ENCODE measurements at regions not wholly inside any gene's neighbourhood (a gene's known extent, or its start where the extent isn't known, plus 50 kb on each side); places are given as distances from the start of the nearest gene placed in this dataset.
A peak's percentile ranks its signal among the peaks of the same experiment; 100 is the strongest.

- Histone ChIP-seq H3K36me3 (no peaks in the 10 kb centered on the region), H3K9me3 (no peaks in the 10 kb centered on the region), H3K27ac (no peak overlapping the region), H3K4me1 (peaks cover 6 to 11% of the 10 kb centered on the region in 2 donors), H3K27me3 (no peaks in the 10 kb centered on the region), H3K4me3 (no peak overlapping the region)
- DNase-seq (no peak), ATAC-seq (no peak)
- TF ChIP-seq CTCF (IDR thresholded peaks at IDR 0.05 in 4 of 5, conservative IDR thresholded peaks at IDR 0.05 in 1 of 5) (no peak), POLR2A (IDR thresholded peaks at IDR 0.05) (no peak)
- in situ Hi-C loops (cut with MboI; ENCODE audit: low sequenced_read_pairs in 4 of 4) = no loop called here
- intact Hi-C loops (cut with DNase I; ENCODE audit: low total_unique reads) = no loop called here
These were observed 53.1 kb upstream of the BCO1 start for GRCh38 chr16:81185416-81185815.

- peak overlapping the region in 2 of 4 donors; percentile 12 to 36 for H3K4me3 ChIP-seq
- H3K27ac ChIP-seq = peak overlapping the region; percentile 75 to 94 (median 83)
- no peaks in the 10 kb centered on the region for H3K27me3 ChIP-seq
- peak; percentile 97 for ATAC-seq
- no peaks in the 10 kb centered on the region for H3K9me3 ChIP-seq
- TF ChIP-seq POLR2A (IDR thresholded peaks at IDR 0.05) (no peak), CTCF (IDR thresholded peaks at IDR 0.05 in 4 of 5, conservative IDR thresholded peaks at IDR 0.05 in 1 of 5) (no peak)
- intact Hi-C loops (cut with DNase I; ENCODE audit: low total_unique reads) = loop anchor here (1.0 to 5.0 kb wide), 3 partner anchors 56 to 174 kb away; partner anchors contain the start of genes C16orf46, CENPN and CMC2
- peak; percentile 87 to 92 for DNase-seq
- in situ Hi-C loops (cut with MboI; ENCODE audit: low sequenced_read_pairs in 4 of 4) = no loop called here
- peaks cover 6 to 9% of the 10 kb centered on the region in 2 donors for H3K4me1 ChIP-seq
- H3K36me3 ChIP-seq = no peaks in the 10 kb centered on the region
These were observed 57.3 kb upstream of the BCO1 start for GRCh38 chr16:81181013-81181720.

GRCh38 chr16:81180578-81180977, 57.9 kb upstream of the BCO1 start:
- Histone ChIP-seq H3K36me3 (no peaks in the 10 kb centered on the region), H3K4me3 (peak overlapping the region in 1 of 4 donors; percentile 36), H3K27ac (peak overlapping the region; percentile 75 to 94 (median 83)), H3K27me3 (no peaks in the 10 kb centered on the region), H3K9me3 (no peaks in the 10 kb centered on the region), H3K4me1 (peaks cover 6 to 9% of the 10 kb centered on the region in 2 donors)
- DNase-seq (no peak), ATAC-seq (peak in 1 of 2 donors; percentile 30)
- intact Hi-C loops (cut with DNase I; ENCODE audit: low total_unique reads) (loop anchor here (2.0 to 5.0 kb wide), 2 partner anchors 104 to 173 kb away; partner anchors contain the start of genes C16orf46, CENPN and CMC2), in situ Hi-C loops (cut with MboI; ENCODE audit: low sequenced_read_pairs in 4 of 4) (no loop called here)
- no peak for TF ChIP-seq CTCF (IDR thresholded peaks at IDR 0.05 in 4 of 5, conservative IDR thresholded peaks at IDR 0.05 in 1 of 5)
- TF ChIP-seq POLR2A (IDR thresholded peaks at IDR 0.05) = no peak

- no peak for DNase-seq
- H3K9me3 ChIP-seq = no peaks in the 10 kb centered on the region
- ATAC-seq = no peak
- no peaks in the 10 kb centered on the region for H3K27me3 ChIP-seq
- no peak for TF ChIP-seq POLR2A (IDR thresholded peaks at IDR 0.05)
- no peak for TF ChIP-seq CTCF (IDR thresholded peaks at IDR 0.05 in 4 of 5, conservative IDR thresholded peaks at IDR 0.05 in 1 of 5)
- no peaks in the 10 kb centered on the region for H3K36me3 ChIP-seq
- H3K27ac ChIP-seq = no peak overlapping the region
- intact Hi-C loops (cut with DNase I; ENCODE audit: low total_unique reads) (loop anchor here (1.0 kb wide), 1 partner anchor 82 kb away; no protein-coding TSS in a partner anchor), in situ Hi-C loops (cut with MboI; ENCODE audit: low sequenced_read_pairs in 4 of 4) (no loop called here)
- H3K4me1 ChIP-seq = peaks cover 6 to 9% of the 10 kb centered on the region in 2 donors
- no peak overlapping the region for H3K4me3 ChIP-seq
These were observed 59.3 kb upstream of the BCO1 start for GRCh38 chr16:81179219-81179618.

All from gastrocnemius medialis (tissue), 4 donors.